Immature natural killer cell (primary cell): ENCODE measurements at regions not wholly inside any gene's neighbourhood (a gene's known extent, or its start where the extent isn't known, plus 50 kb on each side); places are given as distances from the start of the nearest gene placed in this dataset.

Source experiments
- DNase-seq, 3 donors: peaks; one replicate each; pipeline ENCODE4 v3.0.0; 2022; ENCODE audit warnings: mixed read lengths in 1 of 3
- H3K27ac Mint-ChIP-seq, 6 donors: one replicate each; pipeline ENCODE4 v1.8.0; 2020; ENCODE audit warnings: mixed read lengths in 6 of 6, mild to moderate bottlenecking in 5 of 6, inconsistent platforms in 4 of 6, moderate library complexity in 3 of 6
- H3K27me3 Mint-ChIP-seq, 3 donors: one replicate each; pipeline ENCODE4 v1.8.0; 2020 to 2021; ENCODE audit warnings: low read depth in 3 of 3, mild to moderate bottlenecking in 3 of 3, mixed read lengths in 3 of 3, moderate library complexity in 3 of 3, inconsistent platforms in 1 of 3
- H3K36me3 Mint-ChIP-seq, 3 donors: one replicate each; pipeline ENCODE4 v1.8.0; 2020; ENCODE audit warnings: mixed read lengths in 3 of 3, inconsistent platforms in 2 of 3, mild to moderate bottlenecking in 2 of 3
- H3K4me1 Mint-ChIP-seq, 2 donors: one replicate each; pipeline ENCODE4 v1.8.0; 2020; ENCODE audit warnings: inconsistent platforms in 2 of 2, mild to moderate bottlenecking in 2 of 2, mixed read lengths in 2 of 2, moderate library complexity in 1 of 2
- H3K4me3 Mint-ChIP-seq, 5 donors: one replicate each; pipeline ENCODE4 v1.8.0; 2020; ENCODE audit warnings: mild to moderate bottlenecking in 5 of 5, mixed read lengths in 5 of 5, inconsistent platforms in 3 of 5, moderate library complexity in 3 of 5
- H3K9me3 Mint-ChIP-seq, 6 donors: one replicate each; pipeline ENCODE4 v1.8.0; 2020; ENCODE audit warnings: mild to moderate bottlenecking in 6 of 6, mixed read lengths in 6 of 6, inconsistent platforms in 4 of 6, moderate library complexity in 3 of 6

- Mint-ChIP-seq H3K36me3 (no peaks in the 10 kb centered on the region), H3K9me3 (no peaks in the 10 kb centered on the region), H3K27me3 (peaks cover 0 to 2% (median 1%) of the 10 kb centered on the region in 3 donors), H3K4me3 (no peak overlapping the region), H3K4me1 (no peaks in the 10 kb centered on the region), H3K27ac (no peak overlapping the region)
- DNase-seq: no peak
These were observed 92.2 kb downstream of the P2RY1 start for GRCh38 chr3:152927131-152927530.

DNA sequence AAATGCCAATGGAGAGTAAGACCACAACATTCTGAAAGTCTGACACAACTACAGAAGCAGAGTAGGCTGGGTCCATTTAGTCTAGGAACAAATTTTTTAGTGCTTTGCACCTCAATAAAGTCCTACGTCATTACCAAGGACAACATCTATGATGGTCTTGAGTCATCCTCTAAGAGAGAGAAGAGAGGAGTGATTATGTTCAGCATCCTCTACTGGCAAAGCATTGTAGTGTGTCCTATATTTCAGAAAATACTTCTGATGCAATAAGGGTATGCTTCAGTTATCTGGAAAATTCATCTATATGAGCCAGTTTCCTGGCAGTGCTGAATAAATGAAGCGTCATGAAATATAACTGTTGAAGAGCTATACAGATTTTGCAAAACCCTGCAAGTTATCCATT, 95.6 kb downstream of the P2RY1 start:
- Mint-ChIP-seq H3K36me3 (no peaks in the 10 kb centered on the region), H3K4me1 (no peaks in the 10 kb centered on the region), H3K27ac (no peak overlapping the region), H3K4me3 (no peak overlapping the region), H3K9me3 (no peaks in the 10 kb centered on the region), H3K27me3 (peaks cover 1 to 3% (median 2%) of the 10 kb centered on the region in 3 donors)
- no peak for DNase-seq

DNA sequence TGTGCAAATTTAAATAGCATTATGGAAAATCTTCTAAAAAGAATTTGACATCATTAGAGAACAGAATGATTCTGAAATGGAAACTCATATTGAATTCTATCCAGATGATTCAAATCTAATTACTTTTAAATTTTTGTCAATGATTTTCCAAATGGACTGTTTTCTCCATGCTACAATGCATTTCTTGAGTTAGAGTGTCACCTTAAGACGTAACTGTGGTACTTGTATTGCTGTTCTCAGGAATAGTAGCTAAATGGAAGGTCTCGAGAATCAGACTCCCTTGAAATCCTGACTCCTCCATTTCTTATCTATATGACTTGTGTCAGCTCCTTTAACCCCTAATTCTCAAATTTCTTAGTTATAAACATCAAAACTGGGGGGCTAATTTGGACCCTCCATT, 102.3 kb downstream of the P2RY1 start:
- Mint-ChIP-seq H3K36me3 (no peaks in the 10 kb centered on the region), H3K27ac (no peak overlapping the region), H3K4me3 (no peak overlapping the region), H3K4me1 (no peaks in the 10 kb centered on the region), H3K27me3 (peaks cover 1 to 6% (median 2%) of the 10 kb centered on the region in 3 donors), H3K9me3 (no peaks in the 10 kb centered on the region)
- DNase-seq: no peak

GRCh38 chr3:152938974-152939636, 104.2 kb downstream of the P2RY1 start:
- H3K9me3 Mint-ChIP-seq: no peaks in the 10 kb centered on the region
- no peaks in the 10 kb centered on the region for H3K36me3 Mint-ChIP-seq
- peaks cover 0 to 9% (median 2%) of the 10 kb centered on the region in 3 donors for H3K27me3 Mint-ChIP-seq
- no peak overlapping the region for H3K27ac Mint-ChIP-seq
- no peak for DNase-seq
- H3K4me3 Mint-ChIP-seq: no peak overlapping the region
- no peaks in the 10 kb centered on the region for H3K4me1 Mint-ChIP-seq

DNA sequence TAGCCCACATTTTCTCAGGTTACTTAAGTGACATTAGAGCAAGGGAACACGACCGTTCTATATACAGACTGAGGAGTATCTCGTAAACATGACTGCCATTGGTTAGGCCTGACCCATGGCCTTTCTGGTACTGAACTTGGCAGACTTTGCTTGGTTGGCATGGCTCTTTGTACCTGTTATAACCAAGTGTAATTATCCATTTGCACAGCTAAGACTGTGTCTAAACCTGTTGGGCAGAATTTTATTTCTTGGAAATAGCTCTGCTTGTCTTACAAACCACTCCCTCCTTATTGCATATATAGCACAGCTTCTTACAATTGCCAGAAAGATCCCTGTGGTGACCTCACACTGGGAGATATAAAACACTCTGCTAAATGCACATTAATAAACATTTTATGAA, 106.9 kb downstream of the P2RY1 start:
- Mint-ChIP-seq H3K36me3 (no peaks in the 10 kb centered on the region), H3K27me3 (peaks cover 0 to 3% (median 0%) of the 10 kb centered on the region in 3 donors), H3K4me3 (no peak overlapping the region), H3K4me1 (no peaks in the 10 kb centered on the region), H3K27ac (no peak overlapping the region), H3K9me3 (no peaks in the 10 kb centered on the region)
- DNase-seq: no peak

DNA sequence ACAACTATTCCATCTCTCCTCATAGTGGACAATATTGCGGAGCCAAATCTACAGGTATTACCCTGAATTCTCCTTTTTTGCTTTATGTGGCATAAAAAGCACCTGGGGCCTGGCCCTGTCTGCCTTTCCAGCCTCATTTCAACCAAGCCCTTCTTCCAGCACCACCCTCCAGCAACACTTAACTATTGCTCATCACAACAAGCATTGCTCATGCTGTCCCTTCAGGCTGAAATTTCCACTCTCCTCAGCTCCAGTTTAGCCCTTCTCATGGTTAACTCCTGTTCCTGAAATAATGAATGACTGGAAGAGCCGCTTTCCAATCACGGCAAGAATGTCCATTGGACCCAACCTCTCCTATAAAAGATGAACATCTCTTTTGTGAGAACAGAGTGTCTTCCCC, 107.4 kb downstream of the P2RY1 start:
- Mint-ChIP-seq H3K27ac (no peak overlapping the region), H3K4me1 (no peaks in the 10 kb centered on the region), H3K4me3 (no peak overlapping the region), H3K36me3 (no peaks in the 10 kb centered on the region), H3K27me3 (peaks cover 0 to 3% (median 0%) of the 10 kb centered on the region in 3 donors), H3K9me3 (no peaks in the 10 kb centered on the region)
- no peak for DNase-seq

GRCh38 chr3:152943645-152944044, 108.7 kb downstream of the P2RY1 start:
- no peaks in the 10 kb centered on the region for H3K9me3 Mint-ChIP-seq
- H3K36me3 Mint-ChIP-seq: no peaks in the 10 kb centered on the region
- no peak overlapping the region for H3K27ac Mint-ChIP-seq
- peaks cover 0 to 7% (median under 1%) of the 10 kb centered on the region in 3 donors for H3K27me3 Mint-ChIP-seq
- H3K4me1 Mint-ChIP-seq: no peaks in the 10 kb centered on the region
- H3K4me3 Mint-ChIP-seq: no peak overlapping the region
- no peak for DNase-seq

DNA sequence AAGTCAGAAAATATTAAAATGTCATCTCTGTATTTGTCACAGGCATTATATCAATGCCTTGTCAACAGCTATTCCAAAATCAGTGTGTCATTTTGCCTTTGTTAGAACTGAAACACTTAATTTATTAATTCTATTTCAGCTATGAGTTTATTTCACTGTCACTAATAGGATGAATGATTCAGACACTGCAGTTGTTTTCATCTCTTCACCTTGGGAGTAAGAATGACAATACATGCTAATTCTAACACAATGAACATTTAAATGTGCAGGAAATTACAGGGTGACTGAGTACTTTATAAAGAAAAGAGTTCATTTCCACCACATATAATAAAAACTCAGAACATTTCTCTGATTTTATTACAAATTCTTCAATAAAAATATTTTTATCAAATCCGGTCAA, 109.7 kb downstream of the P2RY1 start:
- Mint-ChIP-seq H3K27ac (no peak overlapping the region), H3K4me3 (no peak overlapping the region), H3K27me3 (peaks cover 0 to 7% (median 4%) of the 10 kb centered on the region in 3 donors), H3K4me1 (no peaks in the 10 kb centered on the region), H3K36me3 (no peaks in the 10 kb centered on the region), H3K9me3 (no peaks in the 10 kb centered on the region)
- DNase-seq: no peak

- Mint-ChIP-seq H3K4me1 (no peaks in the 10 kb centered on the region), H3K4me3 (no peak overlapping the region), H3K27ac (no peak overlapping the region), H3K9me3 (no peaks in the 10 kb centered on the region), H3K36me3 (no peaks in the 10 kb centered on the region), H3K27me3 (peaks cover 0 to 7% (median 4%) of the 10 kb centered on the region in 3 donors)
- DNase-seq: no peak
These were observed 110.6 kb downstream of the P2RY1 start for GRCh38 chr3:152945556-152945955.

- no peak for DNase-seq
- Mint-ChIP-seq H3K4me3 (no peak overlapping the region), H3K36me3 (no peaks in the 10 kb centered on the region), H3K4me1 (no peaks in the 10 kb centered on the region), H3K27me3 (peaks cover 0 to 4% (median 2%) of the 10 kb centered on the region in 3 donors), H3K27ac (no peak overlapping the region), H3K9me3 (peaks cover 0 to 4% (median 0%) of the 10 kb centered on the region in 6 donors)
These were observed 122.6 kb downstream of the P2RY1 start for GRCh38 chr3:152957491-152957890.

DNA sequence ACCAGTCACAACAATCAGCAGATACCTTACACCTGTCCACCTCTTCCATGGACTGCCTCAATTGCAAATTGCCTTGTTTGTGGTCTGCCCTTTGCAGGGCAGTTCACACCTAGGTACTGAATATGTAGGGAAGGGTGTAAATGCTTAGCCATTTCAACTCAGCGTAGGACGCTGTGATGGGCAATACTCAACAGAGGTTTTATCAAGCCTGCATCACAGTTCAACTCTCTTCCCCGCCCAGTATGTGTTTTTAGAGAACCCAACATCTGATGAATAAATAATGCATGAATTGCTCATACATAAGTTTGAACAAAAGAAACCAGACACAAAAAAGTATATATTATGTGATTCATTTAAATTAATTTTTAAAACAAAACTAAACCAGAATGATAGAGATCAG, 124.4 kb downstream of the P2RY1 start:
- Mint-ChIP-seq H3K27me3 (peaks cover 0 to 4% (median 2%) of the 10 kb centered on the region in 3 donors), H3K4me1 (no peaks in the 10 kb centered on the region), H3K36me3 (no peaks in the 10 kb centered on the region), H3K9me3 (peaks cover 0 to 5% (median 0%) of the 10 kb centered on the region in 6 donors), H3K27ac (no peak overlapping the region), H3K4me3 (no peak overlapping the region)
- DNase-seq: no peak

GRCh38 chr3:152960684-152961083, 125.8 kb downstream of the P2RY1 start:
- no peaks in the 10 kb centered on the region for H3K36me3 Mint-ChIP-seq
- H3K4me1 Mint-ChIP-seq: no peaks in the 10 kb centered on the region
- no peak overlapping the region for H3K27ac Mint-ChIP-seq
- H3K4me3 Mint-ChIP-seq: no peak overlapping the region
- H3K27me3 Mint-ChIP-seq: peaks cover 0 to 9% (median 0%) of the 10 kb centered on the region in 3 donors
- peaks cover 0 to 3% (median 0%) of the 10 kb centered on the region in 6 donors for H3K9me3 Mint-ChIP-seq
- DNase-seq: no peak

- no peaks in the 10 kb centered on the region for H3K4me1 Mint-ChIP-seq
- H3K9me3 Mint-ChIP-seq: peaks cover 0 to 3% (median 0%) of the 10 kb centered on the region in 6 donors
- H3K36me3 Mint-ChIP-seq: no peaks in the 10 kb centered on the region
- H3K27ac Mint-ChIP-seq: no peak overlapping the region
- H3K27me3 Mint-ChIP-seq: peaks cover 0 to 9% (median 0%) of the 10 kb centered on the region in 3 donors
- no peak overlapping the region for H3K4me3 Mint-ChIP-seq
- DNase-seq: no peak
These were observed 126.4 kb downstream of the P2RY1 start for GRCh38 chr3:152961323-152961722.

DNA sequence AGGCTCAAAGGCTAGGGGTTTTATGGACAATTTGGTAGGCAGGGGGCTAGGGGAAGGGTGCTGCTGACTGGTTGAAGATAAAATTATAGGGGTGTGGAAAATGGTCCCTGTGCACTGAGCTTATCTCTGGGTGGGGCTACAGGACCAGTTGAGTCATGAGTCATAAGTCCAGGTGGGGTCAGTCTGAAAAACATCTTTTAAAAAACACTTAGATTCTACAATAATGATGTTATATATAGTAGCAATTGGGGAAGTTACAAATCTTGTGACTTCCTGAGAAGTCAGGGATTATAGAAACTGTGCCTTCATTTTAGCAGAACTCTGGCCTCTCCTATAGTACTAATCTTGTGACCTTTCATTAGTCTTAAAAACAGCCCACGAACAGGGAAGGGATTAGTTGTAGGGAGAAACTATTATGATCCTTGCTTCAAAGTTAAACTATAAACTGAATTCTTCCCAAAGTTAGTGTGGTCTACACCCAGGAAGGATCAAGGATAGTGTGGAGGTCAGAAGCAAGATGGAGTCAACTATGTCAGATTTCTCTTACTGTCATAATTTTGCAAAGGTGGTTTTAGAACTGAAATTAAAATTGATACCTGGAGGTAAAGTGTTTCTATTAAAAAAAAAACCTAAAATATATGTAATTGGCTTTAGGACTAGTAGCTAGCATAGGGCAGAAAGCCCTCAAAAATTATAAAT, 130.1 kb downstream of the P2RY1 start:
- Mint-ChIP-seq H3K4me3 (no peak overlapping the region), H3K27me3 (peaks cover 0 to 5% (median 0%) of the 10 kb centered on the region in 3 donors), H3K4me1 (no peaks in the 10 kb centered on the region), H3K9me3 (peaks cover 0 to 3% (median 0%) of the 10 kb centered on the region in 6 donors), H3K36me3 (no peaks in the 10 kb centered on the region), H3K27ac (no peak overlapping the region)
- no peak for DNase-seq
